Stimulated activated CD4-positive, alpha-beta T cell treated with anti-CD3 and anti-CD28 coated beads, Interleukin-12 subunit alpha, Interleukin-12 subunit beta, amount 100 ng/mL, for 48 hours (primary cell): ENCODE measurements at regions not wholly inside any gene's neighbourhood (a gene's known extent, or its start where the extent isn't known, plus 50 kb on each side); places are given as distances from the start of the nearest gene placed in this dataset.

ENCODE experiments used
- DNase-seq, 3 donors: peaks; one replicate each; pipeline ENCODE4 v3.0.0-alpha.2; 2020; ENCODE audit warnings: low read depth in 2 of 3, low spot score in 1 of 3

DNA sequence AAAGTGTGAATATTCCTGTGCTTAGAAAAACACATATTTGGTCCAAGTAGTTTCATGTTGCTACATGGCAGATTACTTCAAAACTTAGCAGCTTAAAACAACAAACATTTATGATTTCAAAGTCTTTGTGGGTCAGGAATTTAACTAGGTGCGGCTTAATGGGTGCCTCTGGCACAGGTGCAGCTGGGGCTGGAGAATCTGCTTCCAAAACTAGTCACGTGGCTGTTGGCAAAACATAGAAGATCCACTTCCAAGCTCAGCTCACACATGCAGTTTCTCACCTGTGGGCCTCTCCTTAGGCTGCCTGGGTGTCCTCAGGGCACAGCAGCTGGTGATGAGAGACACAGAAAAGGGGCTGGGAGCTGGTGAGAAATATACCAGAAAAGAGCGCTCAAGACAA, 263.4 kb downstream of the TTLL7 start:
- DNase-seq = no peak

- no peak for DNase-seq
Observed at GRCh38 chr1:83734420-83734819, 264.5 kb downstream of the TTLL7 start.

DNA sequence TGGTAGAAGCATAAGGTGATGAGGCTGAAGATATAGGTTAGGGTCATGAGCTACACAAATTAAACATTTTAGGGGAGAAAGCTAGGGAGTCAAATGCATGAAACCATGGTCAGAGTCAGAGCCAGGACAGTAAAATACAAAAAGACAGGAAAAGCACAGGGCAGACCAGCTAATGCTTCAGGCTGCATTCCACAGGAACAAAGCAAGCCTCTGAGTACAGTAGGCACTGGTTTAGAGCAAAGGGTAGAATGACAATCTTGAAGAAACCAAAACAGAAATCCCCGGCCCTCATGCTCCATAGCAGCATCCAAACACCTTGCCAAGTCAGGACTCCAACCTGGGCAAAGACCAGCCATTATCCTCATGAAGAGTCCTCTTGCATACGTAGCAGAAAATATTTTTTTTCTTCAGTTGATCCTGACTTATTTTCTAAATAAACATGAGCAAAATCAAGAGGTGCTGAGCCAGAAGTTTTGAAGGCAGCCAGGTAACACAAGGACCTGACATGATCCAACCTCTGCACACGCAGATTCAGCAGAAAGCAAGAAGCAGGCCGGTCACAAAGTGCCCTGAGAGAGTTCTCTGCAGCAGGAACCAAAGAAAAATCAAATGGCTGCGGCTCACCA, 273.1 kb downstream of the TTLL7 start:
- DNase-seq = no peak

DNA sequence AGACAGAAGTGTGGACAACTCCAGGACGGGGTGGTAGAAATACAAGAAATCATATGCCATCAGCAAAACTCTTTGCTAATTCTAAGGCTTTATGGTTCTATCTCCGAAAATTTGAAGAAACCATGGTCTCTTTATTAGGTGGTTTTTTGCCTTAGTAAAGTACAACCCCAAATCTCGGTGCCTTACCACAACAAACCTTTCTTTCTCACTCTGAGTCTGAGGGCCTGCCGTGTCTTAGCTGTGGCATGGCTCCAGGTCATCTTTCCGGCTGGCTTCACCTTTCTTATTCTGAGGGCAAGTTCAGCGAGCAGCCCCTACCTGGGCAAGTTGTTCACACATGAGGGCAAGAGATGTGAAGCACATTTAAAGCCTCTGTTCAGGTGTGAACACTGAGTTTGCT, 280.6 kb downstream of the TTLL7 start:
- no peak for DNase-seq

- no peak for DNase-seq
Observed at GRCh38 chr1:83717785-83718184, 281.1 kb downstream of the TTLL7 start.

DNA sequence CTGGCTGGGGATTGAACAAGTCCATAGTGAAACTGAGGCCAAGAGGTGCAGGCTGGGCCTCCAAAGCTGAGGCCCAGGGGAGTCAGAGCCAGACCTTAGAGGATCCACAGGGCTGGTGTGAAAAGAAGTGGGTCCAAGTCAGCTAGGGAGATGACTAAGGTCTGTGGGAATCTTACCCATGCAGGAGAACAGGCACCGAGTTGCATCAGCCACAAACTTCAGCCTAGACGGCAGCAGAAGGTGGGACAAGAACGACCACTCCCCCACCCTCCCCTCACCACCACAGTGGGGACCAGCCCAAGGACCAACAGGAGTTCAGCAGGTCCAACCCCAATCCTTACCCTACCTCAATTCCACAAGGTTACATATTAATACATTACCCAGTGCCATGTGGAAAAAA, 282.3 kb downstream of the TTLL7 start:
- no peak for DNase-seq

GRCh38 chr1:83715550-83715949, 283.4 kb downstream of the TTLL7 start:
- DNase-seq = no peak

GRCh38 chr1:83709662-83710061, 289.3 kb downstream of the TTLL7 start:
- DNase-seq = no peak

- no peak for DNase-seq
Observed at GRCh38 chr1:83706354-83706938, 292.5 kb downstream of the TTLL7 start.

- DNase-seq = no peak
Observed at GRCh38 chr1:83705091-83705490, 293.8 kb downstream of the TTLL7 start.

DNA sequence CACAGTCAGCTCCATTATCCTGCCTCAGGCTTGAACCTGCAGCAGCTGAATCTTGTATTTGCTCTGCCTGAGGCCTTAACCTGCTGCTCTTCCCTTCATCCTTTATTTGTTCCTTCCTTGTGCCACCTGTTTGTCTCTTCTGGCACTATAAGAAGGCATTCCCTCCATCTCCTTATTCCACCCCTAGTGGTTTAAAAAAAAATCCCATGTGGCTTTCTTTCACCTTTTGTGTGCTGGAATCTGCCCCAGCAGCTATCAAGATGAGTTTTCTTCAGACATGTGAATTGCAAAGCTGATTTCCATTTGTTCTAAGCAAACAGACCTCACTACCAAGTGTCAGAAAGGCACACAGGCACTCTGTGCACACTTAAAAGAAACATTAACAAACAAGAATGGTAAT, 294.6 kb downstream of the TTLL7 start:
- DNase-seq = no peak

DNA sequence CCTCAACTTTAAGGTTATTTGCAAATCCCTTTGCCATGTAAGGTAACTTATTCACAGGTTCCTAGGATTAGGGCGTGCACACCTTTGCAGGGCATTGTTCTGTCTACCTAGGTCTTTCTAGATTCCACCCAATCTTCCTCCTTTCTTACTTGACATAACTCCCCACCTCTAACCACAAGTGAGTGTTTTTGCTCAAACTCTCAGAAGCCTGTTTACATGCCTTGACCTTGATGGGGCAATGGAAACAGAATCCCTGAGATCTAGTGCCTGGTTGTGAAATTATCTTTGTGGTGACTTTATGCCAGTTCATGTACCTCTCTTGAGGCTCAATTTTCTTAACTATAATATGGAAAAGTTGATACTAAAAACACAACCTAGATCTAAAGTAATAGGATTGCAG, 296.6 kb downstream of the TTLL7 start:
- DNase-seq = no peak

DNA sequence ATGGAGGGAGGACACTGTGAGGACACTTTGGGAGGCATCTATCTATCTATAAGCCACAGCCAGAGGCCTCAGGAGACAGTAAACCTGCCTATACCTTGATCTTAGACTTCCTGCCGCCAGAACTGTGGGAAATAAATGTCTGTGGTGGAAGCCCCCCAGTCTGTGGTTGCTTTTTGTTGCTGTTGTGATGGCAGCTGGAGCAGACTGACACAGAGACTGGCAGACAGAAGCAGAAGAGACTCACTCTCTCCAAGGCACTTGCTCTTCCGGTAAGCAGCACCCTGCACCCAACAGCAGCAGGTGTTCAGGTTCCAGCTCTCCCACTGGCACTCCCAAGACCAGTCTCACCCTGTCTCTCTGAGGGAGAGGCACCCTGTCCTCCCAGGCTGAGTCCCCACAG, 297.6 kb downstream of the TTLL7 start:
- no peak for DNase-seq

GRCh38 chr1:83698644-83699043, 300.3 kb downstream of the TTLL7 start:
- DNase-seq = no peak

- no peak for DNase-seq
Observed at GRCh38 chr1:83697961-83698360, 301.0 kb downstream of the TTLL7 start.

DNA sequence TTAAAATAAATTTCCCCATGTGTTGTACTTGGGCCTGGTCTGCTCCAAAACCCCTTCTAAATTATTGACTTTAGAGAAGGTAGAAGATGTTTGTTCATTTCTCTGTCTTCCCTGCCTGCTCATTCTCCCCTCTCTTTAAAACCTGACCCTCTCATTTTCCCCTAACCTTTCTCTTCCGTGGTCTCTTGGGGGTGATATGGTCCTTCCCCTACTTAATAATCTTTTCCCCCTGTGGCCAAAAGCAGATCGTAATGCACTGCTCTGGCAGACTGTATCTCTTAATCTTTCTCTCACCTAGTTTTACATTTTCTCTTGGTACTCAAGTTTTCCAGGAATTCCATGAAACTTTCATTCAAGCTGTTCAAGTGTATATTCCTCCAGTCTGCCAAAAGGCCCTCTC, 301.7 kb downstream of the TTLL7 start:
- DNase-seq = no peak

- DNase-seq = no peak
Observed at GRCh38 chr1:83694449-83694848, 304.5 kb downstream of the TTLL7 start.

GRCh38 chr1:83693427-83694126, 305.4 kb downstream of the TTLL7 start:
- no peak for DNase-seq

DNA sequence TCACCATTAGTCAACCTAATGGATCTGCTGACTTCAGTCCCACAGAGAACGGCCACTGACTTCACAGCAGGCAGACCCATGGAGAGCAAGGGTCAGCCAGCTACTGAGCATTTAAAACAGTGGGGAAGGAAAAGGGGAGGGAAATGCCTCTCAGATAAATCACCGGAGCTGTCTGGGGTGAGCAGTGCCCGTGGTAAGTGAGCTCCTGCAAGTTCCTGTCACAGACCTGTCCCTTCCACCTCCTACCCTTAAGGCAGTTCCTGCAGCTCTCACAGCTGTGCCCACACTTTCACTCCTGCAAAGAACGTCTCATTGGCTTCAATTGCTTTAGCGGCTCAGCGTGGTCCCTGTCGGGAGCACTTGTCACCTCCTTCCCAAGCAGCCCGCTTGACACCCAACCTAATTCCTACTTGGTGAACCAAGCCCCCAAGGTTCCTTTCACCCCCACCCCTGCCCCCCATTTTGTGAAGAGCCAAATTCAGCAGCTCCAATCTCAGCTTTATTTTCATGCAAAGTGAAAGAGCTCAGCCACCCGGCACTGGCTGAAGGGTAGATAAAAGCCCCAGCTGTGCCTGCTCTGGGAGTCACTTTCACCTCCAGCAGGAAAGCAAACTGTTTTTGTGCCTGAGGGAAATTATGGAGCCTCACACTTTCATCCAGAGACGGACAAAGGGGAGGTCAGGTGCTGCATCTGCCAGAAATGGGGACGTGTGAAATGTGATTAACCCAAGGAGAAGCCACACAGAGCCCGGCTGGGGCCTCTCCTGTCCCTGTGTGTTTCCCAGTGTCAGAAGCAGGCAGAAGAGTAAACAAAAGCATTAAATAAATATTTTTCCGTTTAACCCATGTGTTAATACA, 306.2 kb downstream of the TTLL7 start:
- no peak for DNase-seq

DNA sequence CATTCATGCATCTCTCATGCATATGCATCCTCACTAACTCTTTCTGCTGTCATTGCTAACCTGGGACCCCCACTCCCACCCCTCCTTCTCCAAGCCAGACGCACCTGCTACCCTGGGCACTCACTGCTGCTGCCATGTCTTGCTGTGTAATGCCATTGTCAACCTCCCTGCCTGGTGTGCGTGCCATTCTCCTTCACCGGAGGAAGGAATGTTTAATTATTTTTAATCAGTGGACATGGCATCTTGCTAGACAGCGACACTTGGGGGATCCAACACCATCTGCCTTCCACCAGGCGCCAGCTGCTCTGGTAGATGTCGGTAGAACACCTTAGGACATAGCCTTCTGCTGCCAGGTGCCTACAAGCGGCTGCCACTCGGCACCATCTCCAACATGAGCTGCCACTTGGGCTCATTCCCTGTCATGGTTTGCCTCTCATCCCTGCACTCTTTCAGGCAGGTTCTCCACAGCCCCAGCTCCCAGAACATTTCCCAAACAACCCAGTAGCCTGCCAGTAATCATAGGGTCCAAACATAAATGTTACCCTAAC, 306.9 kb downstream of the TTLL7 start:
- DNase-seq = no peak
